Esophagus muscularis mucosa (tissue), 4 donors: ENCODE measurements at regions not wholly inside any gene's neighbourhood (a gene's known extent, or its start where the extent isn't known, plus 50 kb on each side); places are given as distances from the start of the nearest gene placed in this dataset.

Experiments used
- DNase-seq: peaks from one replicate; pipeline ENCODE4 v3.0.0-alpha.2; 2017; ENCODE audit errors: extremely low spot score
- H3K27ac ChIP-seq, 4 donors: fragments of 200-600 bp; sonication (generic); replicated peaks in 1 of 4; 1 replicate in 3 of 4; 2 replicates in 1 of 4; pipeline ENCODE4 v1.5.1; 2016 to 2019; ENCODE audit warnings: mild to moderate bottlenecking in 1 of 4
- H3K27me3 ChIP-seq, 4 donors: fragments of 200-600 bp; sonication (generic); one replicate each; pipeline versions ENCODE4 v1.5.1 to v1.6.0; 2016 to 2019
- H3K36me3 ChIP-seq, 4 donors: fragments of 200-600 bp; sonication (generic); one replicate each; pipeline ENCODE4 v1.5.1; 2016 to 2019
- H3K4me1 ChIP-seq, 4 donors: fragments of 200-600 bp; sonication (generic); one replicate each; pipeline ENCODE4 v1.5.1; 2016 to 2019
- H3K4me3 ChIP-seq, 4 donors: fragments of 200-600 bp; sonication (generic); 1 replicate in 2 of 4; 2 replicates in 2 of 4; pipeline ENCODE4 v1.5.1; 2016 to 2019; ENCODE audit warnings: mild to moderate bottlenecking in 4 of 4, moderate library complexity in 1 of 4
- H3K9me3 ChIP-seq, 4 donors: fragments of 200-600 bp; sonication (generic); 1 replicate in 3 of 4; 2 replicates in 1 of 4; pipeline ENCODE4 v1.5.1; 2016 to 2019
- CTCF ChIP-seq, 3 experiments: fragments of 200-600 bp in 2 of 3; fragments of 450-650 bp in 1 of 3; sonication (generic) in 2 of 3; IDR thresholded peaks; one replicate each; pipeline ENCODE4 v1.5.1; 2017 to 2019; ENCODE audit warnings: antibody characterized with exemption in 3 of 3, mild to moderate bottlenecking in 2 of 3, moderate library complexity in 1 of 3
- EP300 ChIP-seq: sonication (generic); formaldehyde crosslinking; IDR thresholded peaks from one replicate; pipeline ENCODE4 v1.6.1; 2017; ENCODE audit warnings: antibody characterized with exemption
- POLR2A ChIP-seq: fragments of 450-650 bp; IDR thresholded peaks from one replicate; pipeline ENCODE4 v1.6.1; 2017; ENCODE audit warnings: antibody characterized with exemption, moderate library complexity, mild to moderate bottlenecking, low read depth
- POLR2AphosphoS5 ChIP-seq, 2 donors: sonication (generic); formaldehyde crosslinking; IDR thresholded peaks; one replicate each; pipeline ENCODE4 v1.6.1; 2017; ENCODE audit warnings: antibody characterized with exemption in 2 of 2
- WGBS: methylation state at CpG from one replicate; pipeline ENCODE4 v1.1.5; 2018; 5-methylcytosine and 5-hydroxymethylcytosine counted together
- intact Hi-C: fragments of 100-400 bp; cut with DNase I; formaldehyde crosslinking; loops from one replicate; pipeline ENCODE4 v1.15.1; 2023

GRCh38 chr10:62887642-62888041 lies 71.5 kb upstream of the EGR2 start:
- WGBS: 94% methylated on average over 2 of the region's 2 CpGs
- no peaks in the 10 kb centered on the region for H3K36me3 ChIP-seq
- H3K4me1 ChIP-seq: no peaks in the 10 kb centered on the region
- DNase-seq: no peak
- H3K27ac ChIP-seq: no peak overlapping the region
- intact Hi-C loops: no loop called here
- no peak for TF ChIP-seq POLR2AphosphoS5 (IDR thresholded peaks at IDR 0.05)
- TF ChIP-seq POLR2A: no peak
- TF ChIP-seq EP300: no peak
- TF ChIP-seq CTCF (IDR thresholded peaks at IDR 0.05): no peak
- H3K9me3 ChIP-seq: no peaks in the 10 kb centered on the region
- no peak overlapping the region for H3K4me3 ChIP-seq
- peaks cover 0 to 9% (median 0%) of the 10 kb centered on the region in 4 donors for H3K27me3 ChIP-seq

GRCh38 chr10:62885684-62886461 lies 69.7 kb upstream of the EGR2 start:
- Histone ChIP-seq H3K27me3 (peaks cover 0 to 13% (median 0%) of the 10 kb centered on the region in 4 donors), H3K4me3 (no peak overlapping the region), H3K4me1 (no peaks in the 10 kb centered on the region), H3K9me3 (no peaks in the 10 kb centered on the region), H3K27ac (no peak overlapping the region), H3K36me3 (no peaks in the 10 kb centered on the region)
- intact Hi-C loops: no loop called here
- TF ChIP-seq CTCF (IDR thresholded peaks at IDR 0.05) (no peak), POLR2AphosphoS5 (IDR thresholded peaks at IDR 0.05) (no peak), EP300 (no peak), POLR2A (no peak)
- DNase-seq: no peak
- 58% methylated on average over 7 of the region's 7 CpGs for WGBS

GRCh38 chr10:62880162-62880561 lies 64.0 kb upstream of the EGR2 start:
- intact Hi-C loops: no loop called here
- no peaks in the 10 kb centered on the region for H3K4me1 ChIP-seq

GRCh38 chr10:62873866-62874265 lies 57.7 kb upstream of the EGR2 start:
- Histone ChIP-seq H3K9me3 (no peaks in the 10 kb centered on the region), H3K4me1 (no peaks in the 10 kb centered on the region), H3K27ac (no peak overlapping the region), H3K4me3 (no peak overlapping the region), H3K36me3 (no peaks in the 10 kb centered on the region), H3K27me3 (no peaks in the 10 kb centered on the region)
- WGBS: 83% methylated on average over 2 of the region's 2 CpGs
- intact Hi-C loops: no loop called here
- no peak for TF ChIP-seq POLR2AphosphoS5 (IDR thresholded peaks at IDR 0.05)
- TF ChIP-seq CTCF (IDR thresholded peaks at IDR 0.05): no peak
- no peak for TF ChIP-seq EP300
- TF ChIP-seq POLR2A: no peak
- no peak for DNase-seq

More at GRCh38 chr10:62880162-62880561, 64.0 kb upstream of the EGR2 start:
- TF ChIP-seq POLR2A: no peak
- TF ChIP-seq EP300: no peak
- TF ChIP-seq CTCF (IDR thresholded peaks at IDR 0.05): no peak
- TF ChIP-seq POLR2AphosphoS5 (IDR thresholded peaks at IDR 0.05): no peak
- H3K27me3 ChIP-seq: peaks cover 0 to 7% (median 0%) of the 10 kb centered on the region in 4 donors
- no peak for DNase-seq
- no peaks in the 10 kb centered on the region for H3K36me3 ChIP-seq
- no peak overlapping the region for H3K27ac ChIP-seq
- H3K9me3 ChIP-seq: no peaks in the 10 kb centered on the region
- 82% methylated on average over 3 of the region's 3 CpGs for WGBS
- H3K4me3 ChIP-seq: no peak overlapping the region
